ENCODE measurements at regions not wholly inside any gene's neighbourhood (a gene's known extent, or its start where the extent isn't known, plus 50 kb on each side); places are given as distances from the start of the nearest gene placed in this dataset.

DNA sequence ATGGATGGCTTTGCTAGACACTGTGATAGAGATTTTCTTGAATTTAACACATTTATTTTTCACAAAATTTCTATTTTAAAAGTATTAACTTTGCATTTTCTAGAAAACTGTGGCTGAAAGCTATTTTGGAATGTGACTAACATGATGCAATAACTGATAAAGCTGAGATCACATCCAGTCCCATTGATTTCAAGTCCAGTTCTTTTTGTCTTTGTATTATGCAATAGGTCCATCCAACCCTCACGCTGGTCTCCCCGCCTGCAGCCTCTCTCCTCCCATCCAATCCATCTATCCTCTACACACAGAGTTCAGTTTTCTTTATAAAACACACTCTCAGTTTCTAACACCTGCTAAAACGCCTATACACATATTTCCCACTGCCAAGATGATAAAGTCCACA, 178.8 kb downstream of the CNTN3 start:
- no peaks in the 10 kb centered on the region for H3K9me2 ChIP-seq
- no peak overlapping the region for H3K4me2 ChIP-seq
- H3F3A ChIP-seq (replicated peaks; ENCODE audit: insufficient read depth) = no peaks in the 10 kb centered on the region
- H3K36me3 ChIP-seq (replicated peaks in 1 of 2; ENCODE audit: control insufficient read depth in 1 of 2, insufficient read depth in 2 of 2, low read length in 1 of 2) = no peaks in the 10 kb centered on the region
- H3K79me2 ChIP-seq (ENCODE audit: insufficient read depth) = no peaks in the 10 kb centered on the region
- H3K27ac ChIP-seq (ENCODE audit: low read depth in 2 of 2, low read length in 1 of 2) = no peak overlapping the region
- no peak overlapping the region for H3K9ac ChIP-seq
- H4K20me1 ChIP-seq (ENCODE audit: insufficient read depth) = no peaks in the 10 kb centered on the region
- H3K4me1 ChIP-seq (ENCODE audit: control insufficient read depth in 1 of 2, insufficient read depth in 2 of 2, low read depth in 1 of 2, low read length in 1 of 2) = no peaks in the 10 kb centered on the region
- H2AFZ ChIP-seq (ENCODE audit: low read depth) = no peak overlapping the region
- H3K27me3 ChIP-seq (ENCODE audit: insufficient read depth) = no peaks in the 10 kb centered on the region
- ChIA-PET CTCF (no interaction called here), POLR2A (no interaction called here)
- no peak for DNase-seq
- no peak overlapping the region for H3K4me3 ChIP-seq (ENCODE audit: low read depth in 2 of 2, low read length in 1 of 2)
- no peaks in the 10 kb centered on the region for H3K9me3 ChIP-seq
- 56% methylated on average over 3 of the region's 3 CpGs for WGBS (ENCODE audit: low lambda C conversion rate)
- TF ChIP-seq REST (IDR thresholded peaks at IDR 0.05; ENCODE audit: low read depth, low read length) = no peak
- no peak for TF ChIP-seq RFX5 (IDR thresholded peaks at IDR 0.05; ENCODE audit: low read length)
- TF ChIP-seq USF1 (IDR thresholded peaks at IDR 0.05; ENCODE audit: borderline replicate concordance, low read depth) = no peak
- TF ChIP-seq FOXM1 (IDR thresholded peaks at IDR 0.05; ENCODE audit: low read depth) = no peak
- TF ChIP-seq, protein P1, sequence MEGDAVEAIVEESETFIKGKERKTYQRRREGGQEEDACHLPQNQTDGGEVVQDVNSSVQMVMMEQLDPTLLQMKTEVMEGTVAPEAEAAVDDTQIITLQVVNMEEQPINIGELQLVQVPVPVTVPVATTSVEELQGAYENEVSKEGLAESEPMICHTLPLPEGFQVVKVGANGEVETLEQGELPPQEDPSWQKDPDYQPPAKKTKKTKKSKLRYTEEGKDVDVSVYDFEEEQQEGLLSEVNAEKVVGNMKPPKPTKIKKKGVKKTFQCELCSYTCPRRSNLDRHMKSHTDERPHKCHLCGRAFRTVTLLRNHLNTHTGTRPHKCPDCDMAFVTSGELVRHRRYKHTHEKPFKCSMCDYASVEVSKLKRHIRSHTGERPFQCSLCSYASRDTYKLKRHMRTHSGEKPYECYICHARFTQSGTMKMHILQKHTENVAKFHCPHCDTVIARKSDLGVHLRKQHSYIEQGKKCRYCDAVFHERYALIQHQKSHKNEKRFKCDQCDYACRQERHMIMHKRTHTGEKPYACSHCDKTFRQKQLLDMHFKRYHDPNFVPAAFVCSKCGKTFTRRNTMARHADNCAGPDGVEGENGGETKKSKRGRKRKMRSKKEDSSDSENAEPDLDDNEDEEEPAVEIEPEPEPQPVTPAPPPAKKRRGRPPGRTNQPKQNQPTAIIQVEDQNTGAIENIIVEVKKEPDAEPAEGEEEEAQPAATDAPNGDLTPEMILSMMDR (IDR thresholded peaks at IDR 0.05) = no peak
- TF ChIP-seq, protein P2, sequence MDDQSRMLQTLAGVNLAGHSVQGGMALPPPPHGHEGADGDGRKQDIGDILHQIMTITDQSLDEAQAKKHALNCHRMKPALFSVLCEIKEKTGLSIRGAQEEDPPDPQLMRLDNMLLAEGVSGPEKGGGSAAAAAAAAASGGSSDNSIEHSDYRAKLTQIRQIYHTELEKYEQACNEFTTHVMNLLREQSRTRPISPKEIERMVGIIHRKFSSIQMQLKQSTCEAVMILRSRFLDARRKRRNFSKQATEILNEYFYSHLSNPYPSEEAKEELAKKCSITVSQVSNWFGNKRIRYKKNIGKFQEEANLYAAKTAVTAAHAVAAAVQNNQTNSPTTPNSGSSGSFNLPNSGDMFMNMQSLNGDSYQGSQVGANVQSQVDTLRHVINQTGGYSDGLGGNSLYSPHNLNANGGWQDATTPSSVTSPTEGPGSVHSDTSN (IDR thresholded peaks at IDR 0.05) = no peak
- TF ChIP-seq, protein P3, sequence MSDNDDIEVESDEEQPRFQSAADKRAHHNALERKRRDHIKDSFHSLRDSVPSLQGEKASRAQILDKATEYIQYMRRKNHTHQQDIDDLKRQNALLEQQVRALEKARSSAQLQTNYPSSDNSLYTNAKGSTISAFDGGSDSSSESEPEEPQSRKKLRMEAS (IDR thresholded peaks at IDR 0.05; ENCODE audit: low read depth) = no peak
- TF ChIP-seq GATA2 (CRISPR knock-in tag; IDR thresholded peaks at IDR 0.05) = no peak
- no peak for TF ChIP-seq TEAD4 (IDR thresholded peaks at IDR 0.05; ENCODE audit: borderline replicate concordance, insufficient read depth)
- TF ChIP-seq, protein P4, sequence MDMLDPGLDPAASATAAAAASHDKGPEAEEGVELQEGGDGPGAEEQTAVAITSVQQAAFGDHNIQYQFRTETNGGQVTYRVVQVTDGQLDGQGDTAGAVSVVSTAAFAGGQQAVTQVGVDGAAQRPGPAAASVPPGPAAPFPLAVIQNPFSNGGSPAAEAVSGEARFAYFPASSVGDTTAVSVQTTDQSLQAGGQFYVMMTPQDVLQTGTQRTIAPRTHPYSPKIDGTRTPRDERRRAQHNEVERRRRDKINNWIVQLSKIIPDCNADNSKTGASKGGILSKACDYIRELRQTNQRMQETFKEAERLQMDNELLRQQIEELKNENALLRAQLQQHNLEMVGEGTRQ (IDR thresholded peaks at IDR 0.05; ENCODE audit: borderline replicate concordance, low read depth, low read length) = no peak
- no peak for TF ChIP-seq TAF1 (IDR thresholded peaks at IDR 0.05; ENCODE audit: borderline replicate concordance, low read depth, low read length)
- no peak for TF ChIP-seq FOSL2 (IDR thresholded peaks at IDR 0.05; ENCODE audit: borderline replicate concordance, low read depth)
- TF ChIP-seq EP300 (IDR thresholded peaks at IDR 0.05; ENCODE audit: borderline replicate concordance in 1 of 2, low read depth in 1 of 2, low read length in 1 of 2) = no peak
- TF ChIP-seq ELF1 (IDR thresholded peaks at IDR 0.05) = no peak
- TF ChIP-seq NFIC (IDR thresholded peaks at IDR 0.05; ENCODE audit: borderline replicate concordance) = no peak
- TF ChIP-seq JUND (IDR thresholded peaks at IDR 0.05) = no peak
